SU-DHL-6 (cell line): ENCODE measurements at regions not wholly inside any gene's neighbourhood (a gene's known extent, or its start where the extent isn't known, plus 50 kb on each side); places are given as distances from the start of the nearest gene placed in this dataset.

ENCODE experiments used
- EZH2phosphoT487 ChIP-seq: fragments of 200-600 bp; sonication (generic), shearing (Covaris generic); conservative IDR thresholded peaks from 2 replicates; pipeline ENCODE4 v1.6.1; 2018; ENCODE audit warnings: mild to moderate bottlenecking, antibody characterized with exemption, low read length, moderate library complexity, mixed read lengths
- TF ChIP-seq, protein P1 (sequence below): fragments of 200-600 bp; sonication (generic); IDR thresholded peaks from one replicate; pipeline ENCODE4 v1.5.1; 2017; ENCODE audit warnings: antibody characterized with exemption, mild to moderate bottlenecking, low read length, moderate library complexity; ENCODE audit not compliant: insufficient read depth, poor library complexity, severe bottlenecking

DNA sequence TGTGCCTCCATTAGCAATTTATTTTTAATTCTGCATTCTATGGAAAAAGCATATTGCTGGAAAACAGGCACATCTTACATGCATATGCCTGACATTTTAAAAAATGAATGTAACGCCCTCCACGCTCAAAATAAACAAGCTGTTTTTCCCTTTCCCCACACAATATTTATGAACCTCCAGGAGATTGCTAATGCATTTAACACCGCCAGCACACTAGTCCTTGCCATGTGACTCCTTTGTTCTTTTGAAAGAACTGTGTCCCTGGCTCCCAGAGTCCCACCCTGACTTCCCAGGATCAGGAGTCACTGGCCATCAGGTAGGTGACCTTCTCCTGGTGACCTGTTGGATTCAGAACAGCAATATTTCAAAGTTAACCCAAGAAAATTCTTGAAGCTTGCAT, 571.2 kb upstream of the CFAP20DC start:
- TF ChIP-seq, protein P1, sequence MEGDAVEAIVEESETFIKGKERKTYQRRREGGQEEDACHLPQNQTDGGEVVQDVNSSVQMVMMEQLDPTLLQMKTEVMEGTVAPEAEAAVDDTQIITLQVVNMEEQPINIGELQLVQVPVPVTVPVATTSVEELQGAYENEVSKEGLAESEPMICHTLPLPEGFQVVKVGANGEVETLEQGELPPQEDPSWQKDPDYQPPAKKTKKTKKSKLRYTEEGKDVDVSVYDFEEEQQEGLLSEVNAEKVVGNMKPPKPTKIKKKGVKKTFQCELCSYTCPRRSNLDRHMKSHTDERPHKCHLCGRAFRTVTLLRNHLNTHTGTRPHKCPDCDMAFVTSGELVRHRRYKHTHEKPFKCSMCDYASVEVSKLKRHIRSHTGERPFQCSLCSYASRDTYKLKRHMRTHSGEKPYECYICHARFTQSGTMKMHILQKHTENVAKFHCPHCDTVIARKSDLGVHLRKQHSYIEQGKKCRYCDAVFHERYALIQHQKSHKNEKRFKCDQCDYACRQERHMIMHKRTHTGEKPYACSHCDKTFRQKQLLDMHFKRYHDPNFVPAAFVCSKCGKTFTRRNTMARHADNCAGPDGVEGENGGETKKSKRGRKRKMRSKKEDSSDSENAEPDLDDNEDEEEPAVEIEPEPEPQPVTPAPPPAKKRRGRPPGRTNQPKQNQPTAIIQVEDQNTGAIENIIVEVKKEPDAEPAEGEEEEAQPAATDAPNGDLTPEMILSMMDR = no peak
- TF ChIP-seq EZH2phosphoT487 = no peak
